ENCODE measurements at regions not wholly inside any gene's neighbourhood (a gene's known extent, or its start where the extent isn't known, plus 50 kb on each side); places are given as distances from the start of the nearest gene placed in this dataset.

GRCh38 chr3:194259982-194260766, 91.0 kb downstream of the CPN2 start:
- Histone ChIP-seq H3K4me3 (ENCODE audit: low read depth, low read length, poor library complexity, severe bottlenecking) (no peak overlapping the region), H3K9me3 (ENCODE audit: low read length) (peaks cover 9% of the 10 kb centered on the region), H3K9me2 (ENCODE audit: insufficient read depth, low read length) (no peaks in the 10 kb centered on the region), H4K20me1 (ENCODE audit: insufficient read depth, low read length) (no peaks in the 10 kb centered on the region), H3K36me3 (ENCODE audit: insufficient read depth, low read length) (no peaks in the 10 kb centered on the region), H2AFZ (ENCODE audit: low read length) (no peak overlapping the region), H3K27ac (ENCODE audit: low read depth, low read length, poor library complexity, severe bottlenecking) (no peak overlapping the region), H3K4me2 (ENCODE audit: low read length) (no peak overlapping the region), H3K79me2 (ENCODE audit: insufficient read depth, low read depth, low read length) (no peaks in the 10 kb centered on the region), H3K4me1 (ENCODE audit: insufficient read depth, low read length, poor library complexity, severe bottlenecking) (peaks cover 4% of the 10 kb centered on the region)
- intact Hi-C loops (cut with micrococcal nuclease; ENCODE audit: unreplicated experiment): no loop called here
- ChIA-PET POLR2A (interaction anchor here (0.7 kb wide), 1 partner anchor 12 kb away, joined by 3 read pairs; no protein-coding TSS in a partner anchor), CTCF (ENCODE audit: unreplicated experiment) (no interaction called here)
- no peak for TF ChIP-seq EZH2phosphoT487 (IDR thresholded peaks at IDR 0.05; ENCODE audit: borderline replicate concordance, low read depth, low read length)
- no peak for TF ChIP-seq CTCF (conservative IDR thresholded peaks at IDR 0.05; ENCODE audit: low read length)
- DNase-seq (ENCODE audit: low spot score): no peak
- BruUV-seq (replicated peaks): no TSS peak

GRCh38 chr3:194261581-194262063, 89.5 kb downstream of the CPN2 start:
- no peak overlapping the region for H3K4me2 ChIP-seq (ENCODE audit: low read length)
- TF ChIP-seq CTCF (conservative IDR thresholded peaks at IDR 0.05; ENCODE audit: low read length) (no peak), EZH2phosphoT487 (IDR thresholded peaks at IDR 0.05; ENCODE audit: borderline replicate concordance, low read depth, low read length) (no peak)

More at GRCh38 chr3:194261581-194262063, 89.5 kb downstream of the CPN2 start:
- Histone ChIP-seq H3K9me3 (ENCODE audit: low read length) (peaks cover 9% of the 10 kb centered on the region), H2AFZ (ENCODE audit: low read length) (no peak overlapping the region), H3K4me3 (ENCODE audit: low read depth, low read length, poor library complexity, severe bottlenecking) (no peak overlapping the region), H3K9me2 (ENCODE audit: insufficient read depth, low read length) (no peaks in the 10 kb centered on the region), H3K79me2 (ENCODE audit: insufficient read depth, low read depth, low read length) (no peaks in the 10 kb centered on the region), H3K36me3 (ENCODE audit: insufficient read depth, low read length) (no peaks in the 10 kb centered on the region), H3K4me1 (ENCODE audit: insufficient read depth, low read length, poor library complexity, severe bottlenecking) (no peaks in the 10 kb centered on the region), H3K27ac (ENCODE audit: low read depth, low read length, poor library complexity, severe bottlenecking) (no peak overlapping the region), H4K20me1 (ENCODE audit: insufficient read depth, low read length) (no peaks in the 10 kb centered on the region)
- POLR2A ChIA-PET: no interaction called here
- no peak for DNase-seq (ENCODE audit: low spot score)
- CTCF ChIA-PET (ENCODE audit: unreplicated experiment): no interaction called here
- intact Hi-C loops (cut with micrococcal nuclease; ENCODE audit: unreplicated experiment): no loop called here
- BruUV-seq (replicated peaks): no TSS peak
